Inflammatory macrophage (primary cell): ENCODE measurements at regions not wholly inside any gene's neighbourhood (a gene's known extent, or its start where the extent isn't known, plus 50 kb on each side); places are given as distances from the start of the nearest gene placed in this dataset.
"Not testable (repeated sequence)": the region's sequence is repeated elsewhere in the genome, so short reads cannot be mapped to it uniquely, and the experiment has no call there.

Source experiments
- DNase-seq, 2 donors: peaks; one replicate each; pipeline ENCODE4 v3.0.0-alpha.2; 2020 to 2022

DNA sequence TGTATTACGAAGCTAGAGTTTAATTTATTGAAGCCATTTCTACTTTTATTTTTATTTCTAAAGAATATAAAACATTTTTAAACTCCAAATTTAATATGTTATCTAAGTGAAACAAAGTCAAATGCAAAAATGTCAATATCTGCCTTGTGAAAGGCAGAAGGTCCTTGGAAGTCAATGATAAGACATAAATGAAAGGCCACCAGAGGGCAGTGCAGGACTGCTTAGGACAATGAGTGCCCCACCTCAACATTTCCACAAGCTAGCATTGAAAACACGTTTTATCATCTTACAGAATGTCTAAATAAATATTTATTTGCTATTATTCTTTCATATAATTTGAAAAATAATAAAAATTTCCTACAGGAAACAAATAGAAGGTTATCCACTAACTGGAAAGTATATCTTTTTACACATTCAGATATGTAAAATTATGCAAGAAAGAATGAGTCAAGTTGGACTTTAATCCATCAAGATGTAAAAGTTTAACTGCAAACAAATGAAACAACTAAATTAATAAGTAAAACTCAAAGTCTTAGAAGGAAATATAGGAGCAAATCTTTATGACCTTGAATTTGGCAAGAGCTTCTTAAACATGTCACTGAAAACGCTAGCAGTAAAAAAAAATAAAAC, 140.1 kb upstream of the FMN2 start:
- peak; percentile 61 to 77 for DNase-seq

DNA sequence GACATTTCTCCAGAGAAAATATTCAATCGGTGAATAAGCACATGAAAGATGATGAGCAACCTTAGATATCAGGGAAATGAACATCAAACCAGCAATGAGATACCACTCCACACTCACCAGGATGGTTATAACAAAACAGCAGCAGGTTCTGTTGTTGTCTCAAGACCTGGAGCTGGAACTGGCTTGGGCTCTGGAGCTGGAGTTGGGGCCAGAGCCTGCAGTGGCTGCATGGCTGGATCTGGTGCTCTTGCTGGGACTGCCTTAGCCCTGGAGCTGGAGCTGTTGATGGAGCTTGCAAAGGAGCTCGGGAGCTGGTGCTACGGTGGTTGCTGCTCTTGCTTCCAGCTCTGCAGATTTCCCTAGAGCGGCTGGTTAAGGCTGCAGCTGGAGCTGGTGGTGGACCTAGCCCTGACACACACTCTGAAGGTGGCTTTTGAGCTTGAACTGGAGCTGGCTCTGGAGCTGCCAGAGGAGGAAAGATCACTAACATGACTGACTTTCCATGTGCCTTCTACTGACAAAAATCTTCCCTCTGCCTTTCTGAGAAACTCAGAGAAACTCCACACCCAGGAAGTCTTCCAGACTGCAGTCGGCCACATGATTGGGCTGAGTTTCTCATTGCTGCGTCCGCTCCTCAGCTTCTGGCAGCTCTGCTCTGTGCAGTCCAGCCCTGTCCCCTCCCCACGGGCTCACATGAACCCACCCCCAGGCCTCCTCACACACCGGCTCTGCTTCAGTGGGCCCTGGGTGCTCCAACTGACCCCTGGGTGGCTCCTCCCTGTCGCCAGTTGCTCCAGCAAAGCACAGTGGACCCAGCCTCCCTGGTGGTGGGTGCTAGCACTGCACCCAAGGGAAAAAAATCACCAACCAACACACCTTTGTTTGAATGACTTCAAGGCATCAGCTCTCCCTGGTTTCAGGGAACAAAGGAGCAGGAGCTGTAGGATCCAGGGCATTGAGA, 139.1 kb upstream of the FMN2 start:
- DNase-seq: peak in 1 of 2 donors; percentile 10

DNA sequence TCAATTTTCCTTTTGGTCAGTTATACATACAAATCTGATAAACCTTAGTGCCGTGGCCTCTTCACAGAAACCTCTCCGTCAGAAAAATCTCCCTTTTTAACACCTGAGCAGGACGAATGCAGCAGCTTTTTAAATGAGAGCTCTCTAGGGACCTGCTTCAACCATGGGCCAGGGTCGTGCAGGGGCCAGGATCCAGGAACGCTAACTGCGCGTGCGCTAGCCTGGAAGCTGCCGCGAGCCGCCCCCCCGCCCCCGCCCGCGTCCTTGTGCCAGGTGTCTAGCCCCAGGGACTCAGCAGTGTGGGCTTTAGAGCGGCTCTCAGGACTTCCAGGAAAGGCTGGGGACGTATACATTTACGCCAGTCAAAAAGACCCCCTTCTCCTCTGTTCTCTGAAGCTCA, 136.8 kb upstream of the FMN2 start:
- no peak for DNase-seq

DNA sequence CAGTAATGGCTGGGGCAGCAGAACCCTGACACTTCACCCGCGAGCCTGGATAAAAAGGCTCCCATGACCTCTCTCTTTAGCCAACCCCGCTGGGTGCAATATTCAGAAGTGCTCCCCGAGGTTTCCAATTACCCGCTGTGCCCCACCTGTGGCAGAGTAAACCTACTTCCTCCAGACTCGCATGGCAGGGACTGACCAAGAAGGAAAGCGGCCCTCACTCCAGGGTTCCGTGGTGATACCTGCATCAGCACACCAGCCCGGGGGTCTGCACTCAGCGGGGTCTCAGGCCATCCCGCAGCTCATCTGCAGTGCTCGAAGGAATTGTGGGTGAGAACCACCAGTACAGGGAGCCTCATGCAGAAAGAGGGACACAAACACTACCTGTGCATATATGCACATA, 136.3 kb upstream of the FMN2 start:
- no peak for DNase-seq

DNA sequence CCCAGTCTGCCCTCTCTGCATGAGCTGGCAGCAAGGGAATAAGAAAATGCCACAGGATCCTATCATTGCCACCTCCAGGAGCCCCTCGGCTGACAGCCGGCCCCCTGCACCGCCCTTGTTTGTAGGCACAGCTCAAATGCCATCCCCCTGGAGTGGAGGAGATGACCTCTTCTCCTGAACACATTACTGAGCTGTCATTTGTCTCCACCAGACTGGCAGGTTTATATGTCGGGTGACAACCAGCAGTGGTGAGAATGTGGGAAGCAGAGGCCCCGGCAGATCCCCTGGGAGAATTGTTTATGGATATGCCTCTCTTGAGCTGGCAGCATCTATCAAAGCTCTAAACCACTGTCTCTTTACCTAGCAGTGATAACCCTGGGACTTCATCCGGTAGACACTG, 135.4 kb upstream of the FMN2 start:
- no peak for DNase-seq

DNA sequence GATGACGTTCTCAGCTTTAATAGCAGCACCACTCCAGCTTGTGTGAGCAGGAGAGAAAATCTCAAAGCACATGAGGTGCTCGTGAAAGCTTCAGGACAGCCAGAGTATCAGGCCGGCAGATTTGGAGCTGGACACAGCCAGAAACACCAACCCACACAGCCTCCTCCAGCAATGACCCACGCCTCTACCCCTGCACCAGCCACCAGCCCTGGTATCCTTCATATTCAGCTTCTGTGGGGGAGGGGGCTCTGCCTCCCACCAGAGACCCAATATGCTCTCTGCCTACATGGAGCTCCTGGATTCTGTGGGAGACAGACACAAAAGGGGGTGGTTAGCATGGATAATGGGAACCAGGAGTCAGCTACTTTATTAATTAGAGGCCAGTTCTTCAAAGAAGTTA, 133.6 kb upstream of the FMN2 start:
- DNase-seq: no peak

DNA sequence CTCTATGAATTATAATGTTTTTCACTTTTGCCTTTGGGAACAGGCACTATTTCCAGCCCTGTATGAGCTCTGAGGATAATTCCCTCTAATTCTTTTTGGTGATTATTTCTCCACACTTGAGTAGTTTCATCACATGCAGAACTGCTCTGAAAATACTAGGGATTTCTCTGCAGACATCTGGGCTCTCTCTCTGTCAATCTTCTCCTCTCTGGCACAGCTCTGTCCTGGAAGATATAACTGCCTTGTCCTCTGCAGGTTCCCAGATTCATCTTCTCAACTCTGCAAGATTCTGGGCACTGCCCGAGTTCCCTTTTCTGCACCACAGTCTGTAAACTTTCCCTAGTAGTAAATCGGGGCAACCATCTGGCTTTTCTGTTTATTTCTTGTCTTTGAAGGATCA, 131.3 kb upstream of the FMN2 start:
- no peak for DNase-seq

DNA sequence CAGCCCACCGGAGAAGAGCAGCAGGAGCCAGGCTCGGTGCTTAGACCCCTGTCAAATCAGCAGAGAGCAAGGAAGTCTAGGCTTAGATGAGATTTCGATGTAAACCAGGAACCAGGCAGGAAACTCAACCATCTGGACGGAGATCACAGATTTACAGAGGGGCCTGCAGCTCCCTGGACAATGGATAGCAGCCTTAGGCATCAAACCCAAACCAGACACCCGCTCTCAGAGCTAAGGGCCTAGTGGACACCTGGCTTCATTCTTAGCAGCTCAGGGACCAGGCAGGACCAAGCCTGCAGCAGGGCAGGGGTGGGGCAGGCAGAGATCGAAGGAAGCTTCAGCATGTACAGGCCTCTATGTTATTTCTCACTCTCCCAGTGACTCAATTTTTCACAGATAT, 127.8 kb upstream of the FMN2 start:
- DNase-seq: no peak

DNA sequence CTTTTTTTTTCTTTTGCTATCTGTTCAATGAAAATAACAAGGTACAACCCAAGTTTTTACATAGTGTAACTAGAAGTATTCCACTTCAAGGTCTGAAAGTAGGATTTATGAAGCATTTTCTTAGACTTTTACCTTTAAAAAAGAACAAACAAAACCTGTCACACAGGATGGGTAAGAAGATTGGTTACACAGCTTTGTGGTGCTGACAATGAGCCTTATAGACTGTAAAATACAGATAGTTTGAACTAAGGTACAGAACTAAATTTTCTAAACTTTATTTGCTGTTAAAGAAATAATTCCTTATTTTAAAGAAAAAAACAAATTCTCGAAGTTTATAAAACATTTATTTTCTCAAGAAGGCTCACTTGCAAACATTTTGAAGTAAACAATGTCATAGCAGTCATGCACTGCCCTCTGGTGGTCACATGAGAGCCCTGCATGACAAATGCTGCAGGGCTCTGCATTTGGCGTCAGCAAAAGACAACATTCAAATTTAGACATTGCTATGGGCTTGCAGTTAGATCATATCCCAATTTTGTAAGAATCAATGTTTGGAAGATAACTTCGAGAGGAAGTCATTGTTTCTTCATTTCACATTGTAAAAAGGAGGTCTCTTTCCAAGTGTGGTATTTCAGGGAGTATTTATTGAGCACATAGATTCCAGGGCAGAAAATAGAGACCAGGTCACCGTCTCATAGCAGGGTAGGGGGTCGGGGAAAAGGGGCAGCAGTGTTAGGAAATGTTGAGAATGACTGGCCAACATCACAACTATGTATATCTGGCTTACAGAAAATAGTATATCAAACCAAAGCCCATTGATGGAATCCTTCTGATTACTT, 115.3 kb upstream of the FMN2 start:
- peak; percentile 46 to 65 for DNase-seq

DNA sequence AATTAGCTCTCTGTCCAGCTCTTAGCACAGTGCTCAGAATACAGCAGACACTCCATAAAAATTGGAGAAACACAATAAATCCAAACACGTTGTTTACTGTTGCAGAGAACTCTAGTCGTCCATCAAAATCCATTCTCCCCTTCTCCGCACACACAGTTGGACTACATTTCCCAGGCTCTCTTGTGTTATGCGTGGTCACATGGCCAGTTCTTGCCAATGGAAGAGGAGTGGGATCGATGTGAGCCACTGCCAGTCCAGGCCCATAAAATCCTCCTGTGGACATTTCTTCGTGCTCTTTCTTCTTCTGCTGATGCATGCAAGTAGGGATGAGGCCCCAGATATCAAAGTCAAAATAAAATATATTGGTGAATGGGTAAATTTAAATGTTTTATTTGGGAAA, 114.3 kb upstream of the FMN2 start:
- DNase-seq: no peak

DNA sequence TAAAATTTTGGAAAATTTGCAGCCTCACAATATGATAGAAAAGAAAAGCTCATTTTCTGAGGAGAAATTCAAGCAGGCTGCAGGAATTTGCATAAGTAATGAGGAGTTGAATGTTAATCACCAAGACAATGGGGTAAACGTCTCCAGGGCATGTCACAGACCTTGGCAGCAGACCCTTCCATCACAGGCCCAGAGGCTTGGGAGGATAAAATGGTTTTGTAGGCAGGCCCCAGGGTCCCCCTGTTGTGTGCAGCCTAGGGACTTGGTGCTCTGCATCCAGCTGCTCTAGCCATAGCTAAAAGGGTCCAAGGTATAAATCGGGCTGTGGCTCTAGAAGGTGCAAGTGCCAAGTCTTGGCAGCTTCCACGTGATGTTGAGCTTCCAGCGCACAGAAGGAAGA, 112.2 kb upstream of the FMN2 start:
- DNase-seq: no peak

DNA sequence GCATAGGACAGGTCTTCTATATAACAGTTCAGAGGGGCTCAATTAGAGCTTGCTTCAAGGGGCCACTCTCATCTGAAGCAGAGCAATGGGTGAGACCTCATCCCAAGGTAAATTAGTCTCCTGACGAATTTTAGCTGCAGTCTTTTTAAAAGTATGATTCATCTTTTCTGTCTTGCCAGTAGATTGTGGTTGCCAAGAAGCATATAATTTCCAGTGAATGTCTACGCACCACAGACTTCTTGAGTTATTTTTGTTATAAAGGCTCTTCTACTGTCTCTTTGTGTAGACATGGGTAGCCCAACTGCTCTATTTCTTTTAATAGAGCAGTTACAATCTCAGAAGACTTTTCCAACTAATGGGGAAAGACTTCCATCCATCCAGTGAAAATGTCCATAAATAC, 108.9 kb upstream of the FMN2 start:
- no peak for DNase-seq

DNA sequence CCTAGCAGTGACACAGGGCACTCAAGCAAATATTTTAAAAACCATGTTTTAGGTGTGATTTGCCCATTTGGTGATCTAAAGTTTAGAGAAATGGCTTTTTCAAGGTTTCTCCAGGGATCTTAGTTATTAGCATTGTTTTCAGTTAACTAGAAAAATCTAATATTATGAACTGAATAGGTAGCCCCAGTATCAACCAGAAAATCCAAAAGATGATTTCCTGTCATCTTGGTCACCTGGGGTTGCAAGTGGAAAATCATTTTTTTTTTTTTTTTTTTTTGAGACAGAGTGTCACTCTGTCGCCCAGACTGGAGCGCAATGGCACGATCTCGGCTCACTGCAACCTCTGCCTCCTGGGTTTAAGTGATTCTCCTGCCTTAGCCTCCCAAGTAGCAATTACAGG, 106.6 kb upstream of the FMN2 start:
- no peak for DNase-seq

DNA sequence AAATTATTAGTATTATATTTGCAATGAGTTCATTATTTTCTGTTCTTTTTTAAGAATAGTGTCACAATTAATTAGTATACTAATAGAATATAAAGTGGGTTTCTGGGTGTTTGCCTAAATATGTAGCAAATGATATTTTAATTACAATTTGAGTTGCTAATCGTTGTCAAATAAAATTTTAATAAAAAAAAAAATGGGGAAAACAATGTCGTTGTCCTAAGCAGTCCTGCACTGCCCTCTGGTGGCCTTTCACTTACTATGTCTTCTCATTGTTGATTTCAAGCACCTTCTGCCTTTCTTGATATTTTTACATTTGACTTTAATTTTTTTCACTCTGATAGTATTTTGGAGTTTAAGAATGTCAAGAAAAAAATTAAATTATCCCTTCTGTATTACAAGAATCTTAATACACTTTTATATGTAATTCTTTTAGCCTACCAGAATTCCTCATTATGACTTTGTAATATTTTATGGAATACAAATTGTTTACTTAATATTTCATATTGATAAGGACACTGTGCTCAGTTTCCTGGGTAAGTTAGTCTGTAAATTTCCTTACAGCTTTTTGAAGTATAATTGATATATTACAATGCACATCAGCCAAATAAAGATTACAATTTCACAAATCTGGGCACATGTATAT, 104.5 kb upstream of the FMN2 start:
- DNase-seq: peak; percentile 32 to 59

DNA sequence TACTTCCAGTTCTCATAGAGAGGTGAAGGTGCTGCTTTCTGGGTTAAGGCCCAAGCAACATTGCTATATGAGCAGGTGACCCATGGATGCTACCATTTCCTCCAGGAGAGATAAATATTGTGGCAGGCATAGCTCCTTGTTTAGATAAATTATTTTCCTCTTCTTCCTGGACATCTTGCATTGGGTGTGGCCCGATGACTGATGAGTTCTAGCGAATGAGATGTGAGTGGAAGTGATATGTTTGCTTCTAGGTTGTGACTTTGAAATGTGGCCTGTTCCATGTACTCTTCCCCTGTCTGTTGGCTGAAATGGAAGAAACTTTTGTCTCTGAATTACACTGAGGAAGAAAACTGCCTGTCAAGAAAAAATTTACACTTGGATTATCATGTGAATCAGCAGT, 101.7 kb upstream of the FMN2 start:
- no peak for DNase-seq

DNA sequence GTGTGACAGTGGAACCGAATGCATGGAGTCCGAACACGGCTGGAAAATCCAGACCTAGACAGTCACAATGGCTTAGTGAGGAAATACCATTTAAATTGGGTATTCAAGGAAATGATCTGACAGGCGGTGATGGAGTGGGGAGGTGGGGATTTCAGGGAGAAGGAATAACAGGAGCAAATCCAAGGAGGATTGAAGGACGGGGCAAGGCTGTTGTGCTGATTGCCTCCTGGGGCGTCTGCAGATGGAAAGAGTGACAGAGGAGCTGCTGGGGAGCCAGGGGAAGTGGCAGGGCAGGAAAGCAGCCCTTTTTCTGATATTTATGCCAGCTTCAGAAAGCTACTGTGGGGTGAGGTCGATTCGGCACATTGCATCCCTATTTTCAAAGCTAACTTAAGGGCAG, 99.1 kb upstream of the FMN2 start:
- DNase-seq: not testable (repeated sequence)

DNA sequence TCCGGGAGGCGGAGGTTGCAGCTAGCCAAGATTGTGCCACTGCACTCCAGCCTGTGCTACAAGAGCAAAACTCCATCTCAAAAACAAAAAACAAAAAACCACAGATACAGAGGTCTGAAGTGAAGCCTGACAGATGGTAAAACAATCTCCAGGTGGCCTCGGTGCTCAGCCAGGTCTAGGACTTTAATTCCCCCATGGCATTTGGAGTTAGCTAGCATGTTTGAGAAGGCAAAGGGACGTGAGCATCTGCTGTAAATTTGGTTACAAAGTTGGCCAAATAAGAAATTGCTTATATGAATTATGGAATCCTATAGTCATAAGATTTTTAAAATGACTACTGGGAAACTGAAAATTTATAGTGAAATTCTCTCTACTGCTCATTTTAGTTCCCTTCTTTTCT, 98.3 kb upstream of the FMN2 start:
- no peak for DNase-seq

DNA sequence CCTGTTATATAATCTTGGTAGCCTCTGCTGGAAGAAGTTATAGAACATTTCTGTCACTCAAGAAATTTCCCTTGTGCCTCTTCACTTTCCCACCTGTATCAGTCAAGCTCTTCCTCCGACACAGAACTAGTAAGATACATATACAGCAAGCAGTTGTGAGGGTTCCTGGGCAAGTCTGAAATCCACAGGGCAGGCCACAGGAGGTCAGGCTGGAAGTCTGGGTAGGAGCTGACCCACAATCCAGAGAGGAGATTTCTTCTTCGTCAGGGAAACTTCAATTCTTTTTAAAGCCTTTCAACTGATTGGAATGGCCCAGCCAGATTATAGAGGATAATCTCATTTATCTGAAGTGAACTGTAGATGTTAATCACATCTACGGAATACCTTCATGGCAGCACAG, 96.4 kb upstream of the FMN2 start:
- DNase-seq: no peak

DNA sequence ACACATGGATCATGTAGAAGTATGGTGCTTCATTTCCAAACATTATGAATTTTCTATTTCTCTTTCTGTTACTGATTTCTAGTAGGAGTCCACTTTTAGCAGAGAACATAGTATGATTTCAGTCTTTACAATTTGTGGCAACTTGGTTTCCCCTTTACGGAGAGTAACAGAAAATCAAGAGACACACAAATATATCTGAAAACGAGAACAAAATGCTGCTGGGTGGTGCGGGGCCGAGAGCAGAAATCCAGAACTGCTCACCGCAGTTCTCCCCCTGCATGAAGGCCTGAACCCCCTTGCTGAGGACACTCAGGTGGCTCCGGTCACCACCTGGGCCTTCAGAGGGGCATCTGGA, 94.5 kb upstream of the FMN2 start:
- DNase-seq: no peak

DNA sequence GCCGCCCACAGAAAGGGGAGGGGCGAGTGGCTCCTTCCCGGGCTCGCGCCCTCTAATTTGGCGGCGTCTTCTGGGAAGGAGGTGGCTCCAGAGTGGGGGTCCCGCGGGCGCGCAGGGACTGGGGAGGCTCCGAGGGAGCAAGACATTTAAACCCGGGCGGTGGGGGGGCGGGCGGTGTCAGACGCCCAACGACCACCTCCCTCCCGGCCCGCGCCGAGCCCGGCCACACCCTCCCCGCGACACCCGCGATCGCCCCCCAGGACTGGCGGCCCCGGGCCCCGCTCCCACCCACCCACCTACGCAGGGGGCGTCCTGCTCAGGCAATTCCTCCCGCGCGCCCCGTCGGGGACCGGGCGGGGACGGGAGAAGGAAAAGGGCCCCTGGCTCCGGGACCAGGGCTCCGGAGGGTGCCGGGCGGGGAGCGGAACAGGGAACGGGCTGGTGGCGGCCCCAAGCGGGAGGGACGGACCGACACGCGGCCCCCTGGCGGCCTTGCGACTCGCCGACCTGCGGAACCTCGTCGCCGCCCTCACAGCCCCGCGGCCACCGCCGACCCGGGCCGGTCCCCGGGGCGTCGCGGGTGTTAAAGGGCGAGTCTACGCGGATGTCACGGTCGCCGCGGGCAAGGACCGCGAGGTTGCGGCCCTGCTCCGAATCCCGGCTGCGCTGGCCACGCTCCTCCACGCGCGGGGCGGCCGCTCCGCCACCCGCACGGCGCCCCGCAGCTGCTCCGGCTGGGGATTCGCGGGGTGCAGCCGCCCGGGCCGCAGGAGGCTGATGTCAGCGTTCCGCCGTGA, 94.0 kb upstream of the FMN2 start:
- peak in 1 of 2 donors; percentile 19 for DNase-seq

DNA sequence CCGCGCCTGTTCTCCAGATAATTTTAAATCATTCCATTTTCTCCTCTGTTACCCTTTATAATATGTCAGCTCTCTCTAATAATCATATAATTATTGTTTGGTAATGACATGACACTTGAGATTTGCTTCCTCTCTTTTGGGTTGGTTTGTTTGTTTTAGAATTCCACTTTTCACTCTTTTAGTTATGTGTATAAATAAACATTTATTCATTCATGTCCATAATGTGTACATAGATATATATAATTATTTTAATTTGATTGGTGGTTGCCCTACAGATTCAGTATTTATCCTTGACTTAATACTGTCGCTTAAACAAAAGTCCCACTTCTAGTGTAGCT, 93.4 kb upstream of the FMN2 start:
- no peak for DNase-seq

DNA sequence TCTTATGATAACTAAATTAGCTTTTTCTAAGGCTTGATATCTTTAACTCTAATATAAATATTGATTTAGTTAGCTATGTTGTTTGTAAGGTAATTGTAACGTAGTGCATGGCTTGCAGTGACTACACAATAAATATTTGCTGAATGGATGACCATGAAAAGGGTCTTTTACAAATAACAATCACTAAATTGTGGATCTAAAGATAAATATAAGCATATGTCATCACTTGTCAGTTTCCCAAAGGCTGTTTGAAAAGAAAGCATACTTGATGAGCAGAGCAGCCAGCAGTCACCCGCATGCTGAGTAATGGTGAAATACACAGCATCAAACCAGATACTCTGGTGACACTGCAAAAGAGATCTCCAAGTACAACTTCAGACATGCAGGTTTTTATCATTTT, 92.5 kb upstream of the FMN2 start:
- no peak for DNase-seq
